22Rv1 (cell line): ENCODE measurements at regions not wholly inside any gene's neighbourhood (a gene's known extent, or its start where the extent isn't known, plus 50 kb on each side); places are given as distances from the start of the nearest gene placed in this dataset.
"Not testable (repeated sequence)": the region's sequence is repeated elsewhere in the genome, so short reads cannot be mapped to it uniquely, and the experiment has no call there.

ENCODE experiments used
- ZFX ChIP-seq: fragments of 450-650 bp; IDR thresholded peaks from 2 replicates; pipeline ENCODE4 v1.6.1; 2017; ENCODE audit warnings: antibody characterized with exemption, borderline replicate concordance
- TF ChIP-seq, protein P1 (sequence below): fragments of 450-650 bp; IDR thresholded peaks from 2 replicates; pipeline ENCODE4 v1.5.1; 2017; ENCODE audit warnings: mild to moderate bottlenecking

DNA sequence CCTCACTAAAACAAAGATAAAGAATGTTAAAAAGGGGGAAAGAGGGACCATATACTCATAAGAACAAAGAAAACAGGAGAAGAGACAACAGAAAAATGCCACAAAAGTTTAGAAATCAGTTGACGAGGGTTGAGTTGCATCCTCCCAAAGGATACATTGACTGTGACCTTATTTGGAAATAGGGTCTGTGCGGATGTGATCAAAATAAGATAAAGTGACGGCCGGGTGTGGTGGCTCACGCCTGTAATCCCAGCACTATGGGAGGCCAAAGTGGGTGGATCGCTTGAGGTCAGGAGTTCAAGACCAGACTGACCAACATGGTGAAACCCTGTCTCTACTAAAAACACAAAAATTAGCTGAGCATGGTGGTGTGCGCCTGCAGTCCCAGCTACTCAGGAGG lies 79.1 kb upstream of the FREM1 start:
- TF ChIP-seq, protein P1, sequence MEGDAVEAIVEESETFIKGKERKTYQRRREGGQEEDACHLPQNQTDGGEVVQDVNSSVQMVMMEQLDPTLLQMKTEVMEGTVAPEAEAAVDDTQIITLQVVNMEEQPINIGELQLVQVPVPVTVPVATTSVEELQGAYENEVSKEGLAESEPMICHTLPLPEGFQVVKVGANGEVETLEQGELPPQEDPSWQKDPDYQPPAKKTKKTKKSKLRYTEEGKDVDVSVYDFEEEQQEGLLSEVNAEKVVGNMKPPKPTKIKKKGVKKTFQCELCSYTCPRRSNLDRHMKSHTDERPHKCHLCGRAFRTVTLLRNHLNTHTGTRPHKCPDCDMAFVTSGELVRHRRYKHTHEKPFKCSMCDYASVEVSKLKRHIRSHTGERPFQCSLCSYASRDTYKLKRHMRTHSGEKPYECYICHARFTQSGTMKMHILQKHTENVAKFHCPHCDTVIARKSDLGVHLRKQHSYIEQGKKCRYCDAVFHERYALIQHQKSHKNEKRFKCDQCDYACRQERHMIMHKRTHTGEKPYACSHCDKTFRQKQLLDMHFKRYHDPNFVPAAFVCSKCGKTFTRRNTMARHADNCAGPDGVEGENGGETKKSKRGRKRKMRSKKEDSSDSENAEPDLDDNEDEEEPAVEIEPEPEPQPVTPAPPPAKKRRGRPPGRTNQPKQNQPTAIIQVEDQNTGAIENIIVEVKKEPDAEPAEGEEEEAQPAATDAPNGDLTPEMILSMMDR: not testable (repeated sequence)
- not testable (repeated sequence) for TF ChIP-seq ZFX
